ENCODE measurements at regions not wholly inside any gene's neighbourhood (a gene's known extent, or its start where the extent isn't known, plus 50 kb on each side); places are given as distances from the start of the nearest gene placed in this dataset.
A peak's percentile ranks its signal among the peaks of the same experiment; 100 is the strongest.

DNA sequence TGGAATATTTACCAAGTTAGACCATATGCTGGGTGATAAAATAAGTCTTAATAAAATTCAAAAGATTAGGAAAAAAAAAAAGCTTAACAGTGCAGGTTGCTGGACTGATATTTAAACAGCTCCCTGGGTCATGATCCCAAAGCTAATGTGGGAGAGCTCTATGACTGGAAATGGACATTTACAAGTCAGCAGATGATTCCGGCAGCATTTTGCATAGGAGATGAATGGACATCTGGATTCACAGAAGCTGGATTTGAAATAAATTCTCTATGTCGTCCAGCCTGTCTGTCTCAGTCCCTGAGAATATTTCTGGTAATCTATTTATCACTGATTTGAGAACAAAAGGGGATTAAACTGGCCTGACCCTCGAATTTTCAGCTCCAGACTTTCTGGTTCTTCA lies 52.3 kb upstream of the KLHL25 start:
- no peak for DNase-seq

DNA sequence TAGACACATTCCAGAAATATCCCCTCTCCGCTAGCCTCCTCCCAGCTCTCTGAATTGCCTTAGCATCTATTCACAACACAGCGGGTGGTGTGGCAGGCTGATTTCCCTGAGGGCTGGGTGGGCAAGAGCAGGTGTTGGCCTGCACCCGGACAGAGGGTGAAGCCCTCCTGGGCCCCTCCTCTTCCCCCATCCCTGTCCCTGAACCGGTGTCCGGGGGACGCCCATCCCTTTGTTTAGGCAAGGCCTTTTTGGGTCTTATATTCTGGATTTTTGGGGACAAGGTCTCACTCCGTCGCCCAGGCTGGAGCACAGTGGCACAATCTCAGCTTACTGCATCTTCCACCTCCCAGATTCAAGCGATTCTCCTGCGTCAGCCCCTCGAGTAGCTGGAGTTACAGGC lies 55.2 kb upstream of the KLHL25 start:
- DNase-seq, result no peak

DNA sequence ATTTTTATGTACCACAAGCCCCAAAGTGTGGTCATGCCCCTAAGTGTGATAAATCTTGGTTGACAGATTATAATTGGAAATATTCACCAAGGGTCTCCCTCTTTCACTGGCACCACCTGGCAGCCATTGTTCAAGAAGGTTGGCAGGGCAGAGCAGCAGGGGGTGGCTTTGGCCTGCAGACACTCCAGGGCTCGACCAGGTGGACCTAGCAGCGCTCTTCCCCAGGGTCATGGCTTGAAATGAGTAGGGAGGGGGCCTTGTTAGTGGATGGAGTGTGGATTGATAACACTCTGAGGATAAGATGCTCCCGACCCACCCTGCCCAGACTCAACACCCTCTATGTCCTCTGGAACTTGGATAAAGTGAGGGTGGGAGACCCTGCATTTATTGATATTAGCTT lies 58.2 kb upstream of the KLHL25 start:
- no peak for DNase-seq

DNA sequence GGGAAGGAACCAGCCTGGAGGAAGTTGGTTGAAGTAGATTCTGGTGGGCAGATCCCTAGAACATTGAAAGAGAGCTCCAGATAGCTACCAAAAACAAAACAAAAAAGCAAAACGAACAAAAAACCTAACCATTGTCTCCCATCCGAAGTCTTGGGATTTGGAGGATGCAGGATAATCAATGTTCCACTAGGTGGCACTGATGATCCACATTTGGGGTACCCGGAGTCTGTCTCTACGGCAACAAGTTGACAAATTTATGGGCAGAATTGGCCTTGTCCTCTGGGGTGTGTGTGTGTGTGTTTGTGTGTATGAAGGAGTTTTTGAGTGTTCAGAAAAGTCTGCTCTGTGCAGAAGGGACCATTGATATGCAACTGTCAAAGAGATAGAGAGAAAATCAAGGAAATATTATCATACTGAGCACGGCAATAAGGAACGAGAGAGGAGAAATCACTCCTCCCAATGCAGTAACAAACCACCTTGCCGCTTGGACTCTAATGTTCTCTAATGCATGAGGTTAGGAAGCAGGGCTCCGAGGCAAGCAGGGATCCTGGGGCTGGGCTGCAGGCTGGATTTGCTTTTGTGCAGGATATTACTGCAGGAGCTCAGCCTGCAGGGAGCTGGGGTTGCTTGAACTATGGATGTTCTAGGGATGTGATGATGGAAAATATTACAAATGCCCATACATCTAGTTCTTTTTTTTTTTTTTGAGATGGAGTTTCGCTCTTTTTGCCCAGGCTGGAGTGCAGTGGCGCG lies 59.8 kb upstream of the KLHL25 start:
- DNase-seq, result peak; percentile 29

DNA sequence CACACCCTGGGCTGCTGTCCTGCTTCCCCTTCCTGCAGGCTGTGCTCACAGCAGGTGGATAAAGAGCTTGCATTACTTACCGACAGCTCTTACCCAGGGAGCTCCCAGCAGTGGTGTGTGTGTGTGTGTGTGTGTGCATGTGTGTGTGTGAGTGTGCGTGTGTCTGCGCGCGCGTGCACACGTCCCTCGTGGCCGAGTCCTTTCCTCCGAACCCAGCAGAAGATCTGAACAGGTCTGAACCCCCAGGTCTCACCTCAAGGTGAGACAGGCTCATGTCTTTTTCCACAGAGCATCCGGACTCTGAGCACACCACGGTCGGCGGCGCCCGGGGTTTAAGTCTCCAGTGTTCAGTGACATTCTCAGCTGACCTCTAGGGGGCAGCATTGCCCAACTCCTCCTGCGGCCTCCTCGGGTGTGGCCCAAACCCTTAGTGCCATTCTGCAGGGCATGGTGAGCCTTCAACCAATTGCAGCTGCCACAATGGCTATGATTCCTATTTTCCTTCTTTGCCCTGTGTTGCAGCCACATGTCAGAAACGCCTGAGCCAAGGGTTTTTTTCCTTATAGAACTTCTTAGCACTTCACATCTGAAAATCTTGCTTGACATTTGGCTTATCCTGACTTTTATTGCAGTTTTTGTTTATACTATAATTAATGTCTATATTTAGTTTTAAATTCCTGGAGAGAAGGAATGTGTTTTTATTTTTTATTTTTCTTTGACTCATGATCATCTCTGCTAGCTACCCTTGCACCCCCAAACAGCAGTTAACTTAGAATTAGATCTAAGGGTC lies 64.1 kb upstream of the KLHL25 start:
- DNase-seq, result peak; percentile 58

DNA sequence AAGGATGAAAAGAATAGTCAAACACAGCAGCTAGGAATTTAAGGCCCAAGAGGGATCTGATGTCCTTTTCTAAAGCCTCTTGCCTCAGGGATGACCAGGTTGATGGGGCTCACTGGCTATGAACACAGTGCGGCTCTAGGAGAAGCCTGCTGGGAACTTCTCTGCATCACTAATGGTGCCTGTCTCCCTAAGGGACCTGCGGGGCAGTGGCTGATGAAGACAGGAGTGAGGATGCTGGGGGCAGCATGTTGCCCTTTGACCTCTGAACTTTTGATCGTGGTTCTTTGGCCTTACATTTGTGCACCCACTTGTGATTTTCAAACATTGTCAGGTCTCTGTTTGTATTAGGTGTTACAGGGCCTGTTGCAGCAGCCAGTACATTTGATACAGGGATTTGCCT lies 64.9 kb upstream of the KLHL25 start:
- DNase-seq, result no peak

DNA sequence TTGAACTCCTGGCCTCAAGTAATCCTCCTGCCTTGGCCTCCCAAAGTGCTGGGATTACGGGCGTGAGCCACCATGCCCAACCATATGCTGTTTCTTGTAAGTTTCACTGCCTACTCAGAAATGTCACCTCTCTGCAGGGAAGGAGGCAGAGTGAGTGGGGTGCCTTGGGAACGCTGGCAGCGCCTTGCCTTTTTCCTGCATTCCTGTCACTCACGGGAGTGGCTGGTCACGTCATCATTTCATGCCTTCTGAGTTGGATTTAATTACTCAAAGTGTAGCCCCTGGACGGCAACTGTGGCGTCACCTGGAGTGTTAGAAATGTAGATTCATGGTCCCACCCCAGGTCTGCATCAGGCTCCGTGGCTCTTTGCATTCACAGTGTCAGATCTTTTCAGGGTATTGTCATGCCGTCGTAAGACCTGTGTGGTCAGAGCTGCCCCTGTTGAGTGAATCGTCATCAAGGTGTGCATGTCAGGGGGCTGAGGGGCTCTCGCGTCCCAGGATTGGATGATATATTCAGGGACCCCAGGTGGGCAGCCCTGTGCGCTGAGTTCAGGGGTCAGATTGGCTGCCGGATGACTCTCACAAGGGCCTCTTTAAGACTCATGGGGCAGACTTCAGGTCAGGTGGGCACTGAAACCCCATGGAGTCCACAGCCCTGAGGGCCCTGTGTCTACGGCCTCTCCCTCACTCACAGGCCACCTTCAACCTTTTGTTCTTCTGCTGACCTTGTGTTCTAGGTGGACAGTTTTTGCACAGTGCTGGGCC lies 65.9 kb upstream of the KLHL25 start:
- DNase-seq, result no peak

DNA sequence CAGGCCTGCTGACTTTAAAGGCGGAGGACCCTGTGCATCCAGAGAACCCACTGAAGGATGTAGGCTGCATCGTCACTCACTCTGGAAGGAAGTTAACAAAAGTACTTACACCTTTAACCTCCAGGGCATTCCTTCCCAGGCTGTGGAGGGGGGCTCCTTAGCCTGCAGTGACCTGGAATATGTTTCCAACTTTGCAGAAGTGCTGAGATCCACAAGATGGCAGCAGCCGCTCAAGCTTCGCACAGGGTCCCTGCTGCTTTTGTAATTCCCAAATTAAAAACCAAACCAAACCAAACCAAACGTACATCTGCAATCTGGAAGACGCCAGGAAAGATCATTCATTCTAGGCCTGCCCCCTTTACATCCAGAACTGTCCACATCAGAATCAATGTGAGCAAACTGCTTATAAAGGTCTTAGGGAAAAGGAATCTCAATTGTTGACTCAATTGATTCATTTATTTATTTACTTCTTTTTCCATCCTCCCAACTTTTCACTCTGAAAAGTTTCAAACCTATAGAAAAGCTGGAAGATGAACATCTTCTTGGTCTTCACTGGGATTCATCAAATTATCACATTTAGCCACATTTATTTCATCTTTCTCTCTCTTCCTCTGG lies 70.5 kb upstream of the KLHL25 start:
- DNase-seq, result no peak

DNA sequence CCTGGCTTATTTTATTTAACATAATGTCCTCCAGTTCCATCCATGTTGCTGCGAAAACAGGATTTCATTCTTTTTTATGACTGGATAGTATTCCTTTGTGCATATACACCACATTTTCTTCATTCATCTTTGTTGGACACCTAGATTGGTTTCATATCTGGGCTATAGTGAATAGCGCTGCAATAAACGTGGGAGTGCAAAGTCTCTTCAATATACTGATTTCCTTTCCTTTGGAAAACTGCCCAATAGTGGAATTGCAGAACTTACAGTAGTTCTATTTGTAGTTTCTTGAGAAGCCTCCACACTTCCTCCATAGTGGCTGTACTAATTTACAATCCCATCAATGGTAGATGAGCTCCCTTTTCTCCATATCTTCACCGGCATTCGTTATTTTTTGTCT lies 72.5 kb upstream of the KLHL25 start:
- DNase-seq, result no peak

DNA sequence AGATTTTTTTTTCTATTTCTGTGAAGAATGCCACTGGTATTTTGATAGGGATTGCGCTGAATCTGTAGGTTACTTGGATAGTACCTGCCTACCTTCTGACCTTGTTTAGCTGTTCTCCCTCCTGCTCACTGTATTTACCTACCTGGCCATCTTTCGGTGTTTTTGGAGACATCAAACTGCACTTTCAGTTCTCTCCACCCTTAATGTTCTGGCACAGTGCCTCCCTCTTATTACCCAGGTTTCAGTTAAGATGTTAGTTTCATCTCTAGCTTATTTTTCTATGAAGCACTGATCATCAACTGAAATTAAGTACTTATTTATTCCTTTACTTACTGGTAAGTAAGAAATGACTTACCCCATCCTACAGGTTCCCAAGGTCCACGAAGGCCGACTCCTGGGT lies 74.4 kb upstream of the KLHL25 start:
- no peak for DNase-seq

DNA sequence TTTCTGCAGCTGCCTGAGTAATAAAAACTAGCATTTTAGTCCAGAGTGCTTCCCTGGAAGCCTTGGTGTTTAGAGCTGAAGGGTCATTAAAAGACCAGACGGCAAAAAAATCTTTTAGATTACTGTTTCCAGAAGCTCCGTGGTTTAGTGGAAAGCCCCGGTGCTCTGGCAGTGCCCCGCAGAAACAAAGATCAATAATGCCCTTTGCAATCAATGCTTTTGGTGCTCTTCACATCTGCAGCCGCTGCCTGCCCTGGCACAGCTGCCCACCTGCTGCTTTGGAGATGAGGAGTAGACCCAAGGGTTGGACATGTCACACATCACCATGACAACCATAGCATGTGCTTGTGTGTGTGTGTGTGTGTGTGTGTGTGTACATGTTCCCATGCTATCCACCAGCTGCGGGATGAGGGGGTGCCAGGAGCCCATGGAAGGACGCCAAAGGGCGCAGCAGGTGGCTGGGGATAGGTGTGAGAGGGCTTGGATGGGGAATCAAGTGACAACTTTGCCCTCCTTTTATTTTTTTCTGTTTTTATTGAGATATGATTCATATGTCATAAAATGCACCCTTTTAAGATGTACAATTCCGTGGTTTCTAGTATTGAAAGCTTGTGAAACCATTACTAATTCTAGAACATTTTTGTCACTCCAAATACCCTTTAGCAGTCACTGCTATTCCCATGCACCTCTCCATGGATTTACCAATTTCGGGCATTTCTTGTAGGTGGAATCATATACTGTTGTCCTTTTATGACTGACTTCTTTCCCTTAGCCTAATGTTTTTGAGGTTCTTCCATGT lies 75.7 kb upstream of the KLHL25 start:
- no peak for DNase-seq

DNA sequence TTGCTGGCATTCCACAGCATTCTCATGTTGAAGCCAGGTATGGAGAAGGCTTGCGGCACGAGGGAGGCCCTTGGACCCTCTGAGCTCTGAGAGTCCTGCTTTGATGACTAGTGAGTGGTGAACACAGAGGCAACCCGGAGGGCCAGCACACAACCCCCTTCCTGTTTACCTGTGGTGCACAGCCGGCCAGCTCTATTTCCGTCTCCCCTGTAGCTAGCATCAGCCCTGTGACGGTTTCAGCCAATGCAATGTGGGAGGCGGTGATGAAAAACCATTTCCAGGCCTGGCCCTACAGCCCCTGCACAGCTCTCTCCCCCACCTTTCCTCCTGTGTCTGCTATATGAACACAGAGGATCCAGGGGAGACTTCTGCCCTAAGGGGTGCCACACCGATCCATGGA lies 76.8 kb upstream of the KLHL25 start:
- no peak for DNase-seq

DNA sequence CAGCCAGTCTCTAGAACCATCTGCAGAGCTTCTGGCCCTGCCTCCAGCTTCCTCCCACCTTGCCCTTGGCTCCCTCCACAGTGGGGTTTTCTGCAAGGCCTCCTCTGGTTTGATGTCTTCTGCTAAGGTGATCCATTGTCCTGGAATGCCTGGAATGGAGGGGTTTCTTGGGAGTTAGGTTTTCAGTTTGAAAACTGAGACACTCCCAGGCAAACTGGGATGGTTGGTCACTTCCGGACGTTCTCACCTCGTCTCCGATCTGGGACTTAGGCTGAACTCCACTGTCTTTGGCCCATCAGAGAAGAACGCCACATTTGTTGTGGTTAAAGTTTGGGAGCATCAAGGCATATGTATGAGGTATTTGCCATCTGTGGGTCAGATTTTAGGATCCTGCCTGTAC lies 77.4 kb upstream of the KLHL25 start:
- no peak for DNase-seq

DNA sequence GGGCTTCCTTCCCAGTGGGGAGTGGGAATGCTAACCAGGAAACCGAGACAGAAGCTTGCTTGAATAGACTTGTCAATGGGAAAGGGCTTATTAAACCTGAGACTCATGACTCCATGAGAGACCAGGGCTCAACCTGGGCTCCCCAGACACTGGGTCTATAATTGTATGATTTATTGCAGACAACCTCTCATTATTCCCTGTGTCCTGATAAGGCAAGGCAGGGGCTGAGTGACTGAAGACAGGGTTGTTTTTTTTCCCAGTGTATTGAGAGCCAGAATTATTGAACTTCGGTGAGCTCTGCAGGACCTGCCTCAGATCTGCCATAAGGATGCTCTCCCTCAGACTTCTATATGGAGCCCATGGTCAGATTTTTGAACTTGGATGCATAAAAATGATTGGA lies 79.5 kb upstream of the KLHL25 start:
- no peak for DNase-seq

DNA sequence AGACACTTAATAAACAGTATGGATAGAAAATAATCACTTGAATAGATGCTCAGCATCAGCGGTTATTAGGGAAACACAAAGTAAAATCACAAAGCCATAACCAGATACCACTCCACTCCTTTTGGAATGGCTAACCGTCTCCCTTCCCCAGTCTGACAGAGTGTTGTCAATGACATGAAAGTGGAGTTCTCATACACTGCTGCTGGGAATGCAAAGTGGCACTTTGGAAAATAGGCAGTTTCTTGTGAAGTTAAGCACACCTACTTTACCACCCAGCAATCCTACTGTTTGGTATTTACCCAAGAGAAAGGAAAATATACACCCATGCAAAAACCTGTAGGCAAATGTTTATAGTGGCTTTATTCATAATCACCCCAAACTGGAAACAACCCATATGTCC lies 81.0 kb upstream of the KLHL25 start:
- DNase-seq, result no peak

DNA sequence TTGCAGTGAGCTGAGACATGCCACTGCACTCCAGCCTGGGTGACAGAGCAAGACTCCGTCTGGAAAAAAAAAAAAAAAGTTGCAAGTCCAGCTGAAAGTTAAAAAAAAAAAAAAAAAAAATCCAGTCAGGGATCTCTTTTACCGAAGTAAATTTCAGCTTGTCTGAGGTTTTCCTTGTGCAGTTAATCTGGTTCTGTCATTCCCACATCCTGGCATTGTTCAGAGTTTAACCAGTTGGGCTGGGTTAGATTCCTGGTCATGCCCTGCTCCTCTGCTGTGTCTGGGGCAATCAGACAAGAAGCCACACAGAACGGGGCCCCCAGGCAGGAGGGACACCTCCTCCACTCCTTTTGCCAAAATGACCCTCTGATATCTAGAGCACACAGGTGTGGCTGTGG lies 84.1 kb upstream of the KLHL25 start:
- DNase-seq, result no peak

DNA sequence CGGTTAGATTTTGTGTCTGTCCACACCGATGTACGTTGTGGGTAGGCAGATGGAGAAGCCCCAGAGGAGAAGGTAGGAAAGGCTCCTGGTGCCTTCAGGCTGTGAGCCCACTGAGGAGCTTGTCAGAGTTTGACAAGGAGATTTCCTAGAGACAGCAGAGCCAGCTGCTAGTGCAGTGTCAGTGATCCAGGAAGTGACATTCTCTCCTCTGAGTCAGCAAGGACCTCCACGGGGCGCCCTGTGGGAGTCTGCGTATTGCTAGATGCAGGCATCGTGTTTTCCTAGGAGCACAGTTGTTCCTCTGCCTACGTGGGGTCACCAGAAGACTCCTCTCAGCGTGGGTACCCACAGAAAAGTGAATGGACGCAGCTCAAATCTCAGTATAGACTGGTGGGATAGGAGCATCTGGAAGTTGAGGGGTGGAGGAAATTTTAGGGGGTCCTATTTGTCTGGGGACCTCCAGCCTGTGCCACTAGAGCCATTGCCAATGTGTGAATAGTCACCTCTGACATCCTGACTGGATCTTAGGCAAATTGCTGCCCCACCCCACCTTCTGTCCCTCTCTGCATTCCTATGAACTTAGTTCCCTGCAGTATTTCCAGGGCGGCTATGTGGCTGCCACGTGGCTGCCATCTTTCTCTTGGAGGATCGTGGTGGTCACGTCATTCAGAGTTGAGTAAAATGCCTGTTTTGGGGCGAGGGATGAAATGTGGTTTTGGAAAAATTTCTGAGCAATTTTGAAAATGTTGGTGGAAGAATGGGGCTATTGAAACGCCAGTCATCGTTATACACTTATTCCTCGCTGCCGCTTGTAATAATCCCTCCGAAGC lies 84.8 kb upstream of the KLHL25 start:
- no peak for DNase-seq

DNA sequence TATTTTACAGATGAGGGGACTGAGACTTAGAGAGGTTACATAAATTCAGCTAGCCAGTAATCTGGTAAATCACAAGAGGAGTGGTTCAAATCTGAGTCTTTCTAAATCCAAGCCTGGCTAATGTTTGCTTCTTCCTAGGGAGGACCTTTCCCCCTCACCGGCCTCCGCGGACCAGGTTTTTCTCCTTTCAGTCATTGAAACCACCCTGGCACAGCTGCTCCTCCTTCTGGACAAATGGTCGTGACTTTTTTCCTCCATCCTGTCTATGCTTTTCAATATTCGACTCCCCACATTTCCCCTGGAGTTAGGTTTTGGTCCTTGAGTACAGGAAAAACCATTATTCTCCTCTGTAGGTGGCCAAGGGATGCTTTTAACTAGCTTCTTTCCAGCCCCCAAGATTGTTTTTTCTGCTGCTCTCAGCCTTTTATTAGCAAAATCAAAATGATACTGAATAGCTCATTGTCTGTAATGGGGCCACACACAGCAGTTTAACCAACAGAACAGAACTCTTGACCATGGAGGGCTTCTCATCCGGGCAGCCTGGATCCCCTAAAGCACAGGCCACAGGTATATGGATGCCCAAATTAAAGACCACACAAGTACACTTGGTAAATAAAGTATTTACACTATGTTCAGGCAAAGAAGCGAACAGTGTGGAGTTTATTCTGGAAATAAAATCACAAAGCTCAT lies 85.9 kb upstream of the KLHL25 start:
- DNase-seq, result no peak

DNA sequence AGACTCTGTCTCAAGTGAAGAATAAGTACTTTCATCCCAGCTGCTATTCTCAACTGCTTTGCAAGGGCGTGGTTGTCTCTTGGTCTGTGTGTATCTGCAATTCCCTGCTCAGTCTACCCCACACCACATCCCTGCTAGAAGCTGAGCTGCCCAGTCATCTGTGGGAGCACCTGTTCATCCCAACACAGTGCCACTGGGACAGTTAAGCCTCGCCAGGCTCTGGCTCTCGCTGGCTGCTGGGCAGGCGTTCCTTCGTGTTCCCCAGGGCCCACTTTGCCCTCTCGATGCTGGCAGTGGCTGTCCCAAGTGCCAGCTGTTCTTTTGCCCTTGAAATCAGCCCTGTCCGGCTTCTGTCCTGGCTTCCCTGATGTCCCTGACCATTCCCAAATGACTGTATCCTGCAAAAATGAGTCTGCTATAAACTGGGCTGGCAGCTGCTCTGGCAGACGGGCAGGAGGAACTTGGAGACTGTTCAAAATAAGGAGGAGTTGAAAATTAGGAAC lies 91.6 kb upstream of the KLHL25 start:
- DNase-seq, result no peak

DNA sequence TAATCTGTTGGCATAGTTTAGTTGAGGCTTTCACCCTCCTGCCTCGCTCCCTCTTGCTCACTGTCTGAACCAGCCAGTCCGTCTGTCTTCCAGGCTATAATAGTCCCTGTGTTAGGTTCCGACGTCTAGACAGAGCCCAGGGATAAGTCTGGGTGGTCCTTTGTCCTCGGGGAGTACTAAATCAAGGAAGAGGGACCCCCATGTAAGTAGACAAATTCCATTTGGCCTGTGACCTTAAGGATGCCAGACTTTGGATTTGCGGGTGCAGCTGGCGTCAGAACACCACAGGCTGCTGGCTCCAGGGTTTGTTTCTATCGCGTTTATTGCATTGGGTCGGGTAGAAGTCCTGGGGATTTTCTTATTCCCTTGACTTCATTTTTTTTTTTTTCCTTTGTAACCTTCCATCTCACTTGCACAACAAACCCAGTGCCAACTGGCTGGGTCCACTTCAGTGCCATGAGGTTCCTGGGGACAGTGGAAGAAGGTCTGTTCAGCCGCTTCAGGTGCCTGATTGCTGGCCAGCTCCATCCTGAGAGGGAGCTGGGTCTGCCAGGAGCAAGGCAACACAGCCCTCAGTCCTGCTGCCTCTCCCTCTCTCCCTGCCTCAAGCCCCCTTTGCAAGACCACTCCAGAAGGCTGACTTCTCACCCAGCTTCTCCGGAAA lies 95.4 kb upstream of the KLHL25 start:
- no peak for DNase-seq

Data from CD4-positive, alpha-beta T cell treated with Interferon gamma for 1 hour (primary cell).